ENCODE measurements at regions not wholly inside any gene's neighbourhood (a gene's known extent, or its start where the extent isn't known, plus 50 kb on each side); places are given as distances from the start of the nearest gene placed in this dataset.
"Not testable (repeated sequence)": the region's sequence is repeated elsewhere in the genome, so short reads cannot be mapped to it uniquely, and the experiment has no call there.

DNA sequence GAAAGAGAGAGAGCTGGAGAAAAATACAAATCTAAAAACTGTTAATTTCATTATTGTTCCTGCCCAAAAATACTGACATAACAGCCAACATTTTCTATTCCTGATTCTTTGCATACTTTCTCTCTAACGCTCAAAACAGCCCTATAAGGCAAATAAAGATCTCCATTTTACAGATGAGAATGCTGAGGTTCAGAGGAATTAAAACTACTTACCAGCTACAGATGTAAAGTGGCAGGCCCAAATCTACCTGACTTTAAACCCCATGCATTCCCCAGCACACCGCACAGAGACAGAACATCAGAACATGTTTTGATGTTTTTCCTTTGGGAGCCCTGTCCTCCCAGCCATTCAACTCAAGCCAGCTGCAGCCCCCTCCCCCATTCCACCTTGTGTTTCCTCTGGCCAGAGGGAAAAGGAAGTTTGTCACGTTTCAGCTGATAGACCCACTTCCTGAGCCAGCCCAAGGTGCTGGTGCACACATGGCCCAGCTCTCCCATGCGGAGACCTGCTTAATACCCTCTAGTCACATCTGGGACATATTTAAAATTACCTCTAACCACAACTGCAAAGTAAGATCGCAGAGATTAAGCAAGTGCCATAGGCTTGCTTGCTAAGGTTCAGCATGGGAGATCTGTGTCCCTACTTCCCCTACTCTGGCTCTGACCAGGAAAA, 133.1 kb upstream of the NFIA start:
- no peak for DNase-seq

DNA sequence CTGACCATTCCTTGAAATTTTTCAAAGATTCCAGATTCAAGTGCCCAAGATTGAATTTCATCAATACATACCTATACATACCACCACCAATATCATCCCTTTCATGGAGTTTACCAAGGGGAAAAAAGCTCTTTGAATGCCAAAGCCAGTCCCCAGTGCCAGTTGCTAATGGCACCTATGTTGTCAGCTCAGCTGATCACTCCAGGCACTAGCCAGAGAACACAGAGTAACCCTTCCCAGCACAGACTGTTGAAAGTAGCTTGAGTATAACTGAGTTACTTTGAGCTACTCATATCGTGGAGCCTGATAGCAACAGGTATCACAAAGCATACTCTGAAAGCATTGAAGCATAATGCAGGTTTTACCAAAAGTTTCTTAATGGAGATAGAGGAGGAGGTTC, 133.9 kb upstream of the NFIA start:
- no peak for DNase-seq

DNA sequence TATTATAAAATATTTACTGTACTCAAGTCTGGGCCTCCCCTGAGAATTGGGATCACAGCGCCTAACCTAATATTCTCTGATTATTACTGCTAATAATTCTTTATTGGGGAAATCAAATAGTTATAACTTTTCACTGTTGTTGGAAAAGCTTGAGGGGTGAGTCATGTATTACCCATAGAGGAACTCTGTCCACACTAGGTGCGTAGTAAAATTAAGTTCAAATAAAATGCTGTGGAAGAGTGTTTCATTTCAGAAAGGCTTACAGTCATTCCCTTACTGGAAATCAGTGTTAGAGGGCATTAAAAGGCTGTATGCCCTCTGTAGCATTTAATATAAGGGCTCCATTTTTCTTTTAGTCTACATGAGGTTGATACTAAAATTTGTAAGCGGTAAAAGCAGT, 135.0 kb upstream of the NFIA start:
- DNase-seq = no peak

DNA sequence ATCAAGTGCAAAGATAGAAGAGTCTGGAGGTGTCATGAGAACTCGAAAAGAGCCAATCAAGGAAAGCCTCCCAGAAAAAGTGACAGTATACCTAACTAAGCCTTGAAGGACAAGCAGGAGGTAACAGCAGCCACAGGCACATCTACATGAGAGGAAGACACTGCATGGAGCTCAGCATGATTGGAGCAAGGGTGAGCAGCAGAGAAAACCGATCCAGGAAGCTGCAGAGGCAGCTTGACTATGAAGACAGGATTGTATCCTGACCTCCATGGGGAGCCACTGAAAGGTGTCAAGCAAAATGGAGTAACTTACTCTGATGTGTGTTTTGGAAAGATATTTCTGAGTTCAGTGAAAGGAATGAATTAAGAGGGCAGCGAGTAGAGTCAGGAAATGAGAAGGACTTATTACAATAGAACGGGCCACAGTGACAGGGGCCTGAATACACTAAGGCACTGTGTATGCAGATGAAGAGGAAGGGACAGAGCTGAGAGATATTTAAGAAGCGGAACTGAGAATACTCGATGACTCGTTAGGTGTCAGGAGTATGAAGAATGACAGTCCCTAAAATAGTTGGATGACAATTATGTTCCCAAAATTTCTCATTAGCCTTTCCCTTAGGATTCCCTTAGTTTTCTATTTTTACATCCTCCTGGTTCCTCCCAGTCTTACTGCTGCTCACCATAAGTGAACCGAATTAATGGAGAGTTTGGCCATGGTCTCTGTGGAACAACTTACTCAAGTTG, 139.3 kb upstream of the NFIA start:
- DNase-seq = no peak

DNA sequence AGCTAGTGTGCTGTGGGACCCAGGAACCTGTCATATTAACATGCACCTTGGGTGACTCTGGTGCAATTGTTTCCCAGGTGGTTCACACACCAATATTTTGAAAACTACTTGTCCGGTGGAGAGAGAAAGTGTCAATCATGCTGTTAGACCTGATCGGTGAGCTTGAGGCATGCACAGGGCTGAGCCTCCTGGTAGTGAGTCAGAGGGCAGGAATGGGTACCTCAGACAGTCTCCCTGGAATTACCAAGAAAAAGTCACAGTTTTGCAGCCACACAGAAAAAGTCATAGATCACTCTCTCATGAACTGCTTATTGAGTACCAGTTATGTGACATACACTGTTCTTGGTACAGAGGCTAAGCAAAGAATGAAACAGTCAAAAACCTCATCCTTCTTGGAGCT, 140.1 kb upstream of the NFIA start:
- no peak for DNase-seq

DNA sequence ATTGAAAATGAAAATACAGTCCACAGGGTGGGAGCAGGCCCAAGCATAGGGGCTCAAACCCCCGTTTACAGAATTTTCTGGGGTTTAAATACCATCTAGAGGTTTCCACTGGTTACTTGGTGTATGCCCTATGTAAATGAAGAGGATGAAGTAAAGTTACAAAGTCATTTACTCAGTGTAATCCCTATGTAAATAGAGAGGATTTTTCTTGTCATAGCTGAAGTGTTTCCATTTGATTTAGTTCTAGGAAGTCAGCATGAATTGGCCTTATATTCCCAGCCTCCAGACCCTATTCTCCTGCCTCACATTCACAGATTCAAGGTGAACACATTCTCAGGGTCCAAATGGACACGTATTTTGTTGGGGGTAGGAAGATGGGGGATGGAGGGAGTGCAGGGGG, 141.7 kb upstream of the NFIA start:
- DNase-seq = not testable (repeated sequence)

DNA sequence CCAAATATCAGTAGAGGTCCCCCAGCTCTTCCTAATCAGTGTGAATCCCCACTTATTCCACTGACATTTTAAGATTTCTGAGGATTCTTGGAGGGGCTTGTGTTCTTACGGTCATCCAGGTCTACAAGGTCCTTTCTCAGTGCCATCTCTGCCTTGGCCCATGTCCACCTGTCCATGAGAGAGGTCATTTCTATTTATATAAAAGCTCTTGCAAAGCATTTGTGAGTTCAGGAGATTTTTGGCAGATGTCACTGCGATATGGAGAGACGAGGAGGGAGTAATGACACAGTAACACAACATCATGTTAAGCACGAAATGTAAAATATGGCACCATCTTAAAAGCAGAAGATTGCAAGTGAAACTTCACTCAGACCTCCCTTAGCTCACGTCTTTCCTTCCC, 144.6 kb upstream of the NFIA start:
- no peak for DNase-seq

DNA sequence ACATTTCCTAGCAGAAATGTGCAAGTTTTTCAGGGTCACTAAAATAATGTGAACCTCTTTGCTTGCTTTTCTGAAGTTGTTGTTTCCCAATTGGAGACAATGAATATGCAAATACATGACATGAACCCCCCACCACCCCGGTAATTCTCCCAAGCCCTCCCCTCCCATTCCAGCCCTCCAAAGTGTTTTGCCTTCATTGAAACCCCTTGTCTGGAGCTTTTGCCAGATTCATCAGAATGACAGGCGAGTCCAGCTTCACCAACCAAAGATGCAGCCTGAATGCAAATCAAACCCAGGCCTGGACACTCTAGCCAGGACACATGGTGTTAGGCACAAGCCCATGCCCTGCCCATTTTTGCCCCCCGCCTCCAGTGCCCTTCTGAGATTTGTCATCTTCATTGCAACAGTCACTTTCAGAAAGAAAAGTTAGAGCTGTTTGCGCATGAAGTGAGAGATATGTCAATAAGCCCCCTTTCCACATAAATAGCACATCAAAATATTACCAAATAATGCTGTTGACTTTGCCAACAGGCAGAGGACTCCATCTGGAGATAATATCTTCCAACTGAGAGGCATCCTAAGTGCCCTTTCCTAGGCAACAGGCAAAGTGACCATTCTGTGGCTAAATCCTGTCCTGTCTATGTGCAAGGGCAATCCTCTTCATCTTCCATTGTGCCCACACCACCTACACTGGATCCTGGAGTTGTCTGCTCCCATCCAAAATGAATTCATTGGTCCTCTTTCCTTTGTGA, 145.6 kb upstream of the NFIA start:
- no peak for DNase-seq

DNA sequence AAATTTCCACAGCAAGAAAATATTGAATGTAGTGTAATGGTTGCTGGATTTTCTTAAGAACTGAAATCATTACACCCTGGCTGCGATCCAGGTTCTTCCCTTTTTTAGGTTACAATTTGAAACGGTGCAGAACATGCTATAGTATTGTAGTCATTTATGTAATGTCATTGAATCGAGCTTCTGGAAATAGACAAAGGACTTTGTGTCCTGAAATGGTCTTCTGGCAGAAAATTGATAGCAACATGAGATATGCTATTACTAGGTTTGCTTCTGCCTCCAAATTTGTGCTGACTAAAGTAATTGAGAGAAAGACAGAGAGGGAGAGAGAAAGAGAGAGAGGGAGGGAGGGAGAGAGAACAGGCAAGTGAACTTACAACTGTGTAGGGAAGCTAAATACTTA, 146.2 kb upstream of the NFIA start:
- no peak for DNase-seq

DNA sequence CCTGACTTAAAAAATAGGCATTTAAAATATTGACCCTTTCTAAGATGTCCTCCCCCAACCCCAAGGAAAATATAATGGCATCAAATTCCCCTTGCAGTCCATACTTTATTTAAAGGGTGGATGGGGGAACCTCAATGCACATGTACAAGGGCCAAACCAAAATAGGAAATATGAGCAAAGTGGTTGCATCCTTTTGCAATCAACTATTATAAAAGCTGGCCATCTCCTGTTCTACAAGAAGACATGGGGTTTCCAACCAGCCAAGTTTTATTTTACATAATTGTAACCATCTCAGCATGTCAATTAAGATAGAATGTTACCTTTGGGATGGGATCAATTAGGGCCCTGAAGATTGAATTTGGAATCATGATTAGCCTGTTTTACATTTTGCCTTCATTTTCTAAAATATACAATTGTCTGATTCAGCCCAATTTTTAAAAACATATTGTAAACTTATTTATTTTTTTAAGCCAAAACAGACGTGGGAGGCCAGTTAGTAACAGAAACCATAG, 146.7 kb upstream of the NFIA start:
- no peak for DNase-seq

DNA sequence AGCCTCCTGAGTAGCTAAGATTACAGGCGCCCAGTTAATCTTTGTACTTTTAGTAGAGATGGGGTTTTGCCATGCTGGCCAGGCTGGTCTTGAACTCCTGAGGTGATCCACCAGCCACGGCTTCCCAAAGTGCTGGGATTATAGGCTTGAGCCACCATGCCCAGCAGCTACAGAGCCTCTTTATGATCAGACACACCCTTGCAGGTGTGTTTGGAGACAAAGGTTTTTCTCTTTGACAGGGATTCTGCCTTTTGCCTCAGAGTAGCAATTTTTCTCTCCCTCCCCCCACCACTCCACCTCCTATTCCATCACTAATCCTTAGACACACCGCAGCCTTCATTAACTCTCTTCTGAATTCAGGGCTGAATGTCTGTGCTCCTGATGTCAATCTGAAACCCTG, 152.2 kb upstream of the NFIA start:
- DNase-seq = no peak

DNA sequence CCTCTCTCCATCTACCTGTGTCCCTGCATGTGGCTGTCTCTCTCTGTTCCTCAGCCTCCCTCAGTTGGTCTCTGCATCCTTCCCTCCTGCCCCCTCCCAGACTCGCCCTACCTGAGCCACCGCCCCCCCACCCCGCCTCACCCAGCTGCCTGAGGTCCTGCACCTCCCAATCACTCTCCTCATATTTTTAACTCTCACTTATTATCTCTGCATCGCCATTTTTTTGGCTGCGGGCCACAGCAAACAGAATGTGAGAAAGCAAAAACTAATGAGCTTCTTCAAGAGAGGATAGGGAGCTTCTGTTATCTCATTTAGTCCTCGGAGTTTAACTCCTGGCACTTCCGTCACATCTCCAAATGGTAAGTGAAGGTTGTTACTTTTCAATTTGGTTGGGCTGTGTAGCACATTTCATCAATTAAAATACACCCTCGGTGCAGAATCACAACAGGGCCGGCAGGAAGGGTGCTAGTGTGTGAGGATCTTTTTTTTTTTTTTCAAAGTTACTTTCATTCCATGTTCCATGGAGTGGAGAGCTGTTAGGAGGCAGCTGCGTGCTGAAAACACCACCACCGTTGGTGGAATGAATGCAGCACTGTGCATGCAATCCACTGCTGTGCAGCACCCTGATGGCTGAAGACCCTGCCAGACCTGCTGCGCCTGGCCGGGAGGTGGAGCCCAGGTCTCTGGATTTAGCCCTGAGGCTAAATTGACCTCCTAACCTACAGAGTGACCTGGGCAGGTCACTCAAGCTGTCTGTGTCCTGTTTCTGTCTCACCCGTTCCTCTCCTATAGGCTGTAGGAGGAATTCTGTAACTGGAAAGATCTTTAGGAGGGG, 157.2 kb upstream of the NFIA start:
- no peak for DNase-seq

DNA sequence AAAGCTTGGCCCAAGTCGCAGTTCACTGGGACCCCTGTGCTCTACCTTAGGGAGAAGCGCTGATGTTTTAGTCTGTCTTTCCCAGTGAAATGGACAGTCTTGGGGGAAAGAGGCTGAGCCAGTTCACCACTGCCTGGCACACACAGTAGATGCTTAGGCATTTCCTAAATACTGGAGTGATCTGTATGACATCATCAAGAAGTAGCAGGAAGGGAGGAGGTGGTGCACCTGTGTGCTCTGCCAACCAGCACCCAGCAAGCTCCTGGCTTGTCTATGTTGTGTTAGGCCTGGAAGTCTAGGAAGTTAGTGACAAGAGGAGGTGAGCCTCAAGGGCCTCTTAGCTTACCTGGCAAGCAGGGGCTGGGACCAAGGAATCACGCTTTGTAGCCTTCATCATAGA, 158.2 kb upstream of the NFIA start:
- DNase-seq = no peak

DNA sequence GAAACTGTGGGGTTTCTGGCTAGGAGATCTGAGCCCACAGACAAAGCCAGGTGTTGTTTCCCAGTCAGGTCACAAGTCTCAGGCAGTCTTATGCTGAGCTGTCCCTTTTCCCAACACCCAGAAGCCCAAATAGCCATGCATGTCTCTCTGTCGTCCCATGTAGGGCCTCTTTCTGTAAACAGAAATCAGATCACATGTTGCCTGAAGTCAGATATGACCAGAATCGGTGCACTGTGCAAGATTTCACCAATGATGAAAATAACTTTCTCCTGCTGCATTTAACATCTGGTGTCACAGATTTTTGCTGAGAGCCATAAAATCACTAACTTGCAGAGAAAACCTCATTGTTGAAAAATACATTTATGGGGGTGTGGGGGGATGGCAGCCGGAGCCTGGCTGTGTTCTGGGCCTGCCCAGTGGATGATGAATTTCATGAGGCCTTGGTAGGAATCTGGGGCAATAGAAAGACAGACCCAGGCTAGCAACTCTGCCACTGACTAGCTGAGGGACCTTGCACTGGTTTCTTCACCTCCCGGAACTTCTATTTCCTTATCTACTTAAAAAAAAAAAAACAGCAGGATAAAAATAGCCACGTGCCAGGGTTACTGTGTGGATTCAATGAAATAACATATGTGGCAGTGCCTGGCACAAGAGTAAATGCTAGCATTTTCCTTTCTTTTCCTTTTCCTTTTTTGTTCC, 158.8 kb upstream of the NFIA start:
- no peak for DNase-seq

DNA sequence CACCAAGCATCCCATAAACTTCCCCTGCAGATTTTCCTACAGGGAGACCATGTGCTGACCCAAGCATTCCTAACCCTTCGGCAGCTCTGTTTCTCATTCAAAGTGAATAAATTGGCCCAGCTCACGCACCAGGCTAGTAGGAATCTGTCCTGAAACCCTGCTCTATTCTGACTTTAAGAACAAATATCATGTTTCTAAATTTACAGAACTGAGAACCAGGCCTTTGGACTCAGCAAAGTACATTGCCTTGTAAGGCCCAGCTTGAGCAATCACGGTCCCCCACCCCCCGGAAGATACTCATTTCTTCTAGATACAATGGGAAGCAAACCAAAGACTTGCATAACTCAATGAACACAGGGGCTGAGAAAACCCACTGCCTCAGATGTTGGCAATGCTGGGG, 160.1 kb upstream of the NFIA start:
- DNase-seq = no peak

DNA sequence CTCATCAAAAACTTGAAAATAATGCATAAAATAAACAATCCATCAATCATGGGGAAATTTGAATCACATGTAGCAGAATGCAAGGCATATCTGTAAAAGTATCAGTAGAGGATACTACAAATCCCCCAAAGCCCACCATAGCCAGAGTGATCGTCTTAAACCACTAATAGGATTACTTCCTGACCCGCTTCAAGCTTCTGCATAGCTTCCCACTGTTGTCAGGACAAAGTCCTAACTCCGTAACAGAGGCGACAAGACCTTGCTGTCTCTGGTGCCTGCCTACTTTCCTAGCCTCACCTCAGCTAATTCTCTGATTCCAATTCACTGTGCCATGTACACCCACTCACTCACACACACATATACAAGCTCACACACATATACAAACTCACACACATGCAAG, 161.2 kb upstream of the NFIA start:
- DNase-seq = no peak

DNA sequence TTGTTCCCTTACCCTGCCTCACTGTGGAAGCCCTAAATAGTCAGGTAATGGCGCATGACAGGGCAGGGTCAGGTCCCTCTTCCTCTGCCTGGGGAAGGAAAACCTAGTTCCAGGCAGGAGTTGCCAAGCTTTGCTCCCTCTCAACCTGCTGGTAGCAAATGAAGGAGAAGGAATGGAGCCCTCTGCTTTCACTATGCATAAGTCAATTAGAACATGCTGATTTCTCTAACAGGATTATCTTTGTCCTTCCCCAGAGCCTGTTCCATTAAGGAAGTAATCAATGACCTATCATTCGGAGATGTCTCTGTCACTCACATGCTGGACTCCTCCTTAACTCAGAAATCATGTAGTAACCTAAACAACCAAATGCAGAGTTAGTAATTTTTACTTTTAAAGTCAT, 161.8 kb upstream of the NFIA start:
- DNase-seq = no peak

DNA sequence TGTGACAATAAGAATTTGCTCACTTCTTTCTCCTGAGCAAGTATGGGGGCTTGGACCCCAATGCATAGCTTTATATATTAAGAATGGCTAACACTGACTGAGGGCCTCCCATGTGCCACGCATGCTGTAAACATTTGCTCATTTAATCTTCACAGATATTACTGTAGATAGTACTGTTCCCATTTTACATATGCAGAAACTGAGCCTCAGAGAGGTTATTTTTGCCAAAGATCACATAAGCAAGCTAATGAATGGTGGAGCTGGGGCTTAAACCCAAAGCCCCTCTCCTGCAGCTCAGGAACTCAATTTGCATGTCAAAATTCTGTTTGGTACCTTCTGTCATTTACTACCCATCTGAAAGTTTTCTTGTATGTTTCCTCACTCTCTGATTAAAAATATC, 163.5 kb upstream of the NFIA start:
- DNase-seq = no peak

DNA sequence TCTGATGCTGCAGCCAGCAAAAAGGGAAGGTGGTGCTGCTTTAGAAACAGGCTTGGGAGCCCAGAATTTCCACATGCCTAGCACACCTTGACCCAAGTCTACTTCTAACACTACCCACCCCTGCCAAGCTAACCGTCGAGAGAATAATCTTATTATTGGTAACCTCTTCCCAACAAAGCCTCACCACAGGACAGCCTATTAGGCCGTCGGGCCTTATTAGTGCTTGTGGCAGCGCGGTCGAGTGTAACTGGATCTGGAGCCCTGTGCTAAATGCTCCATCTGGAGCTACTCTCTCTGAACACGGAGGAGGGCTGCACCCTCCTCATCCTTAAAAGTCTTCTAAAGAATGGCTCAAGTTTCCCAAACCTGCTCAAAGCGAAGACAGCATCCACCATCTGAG, 165.5 kb upstream of the NFIA start:
- no peak for DNase-seq

DNA sequence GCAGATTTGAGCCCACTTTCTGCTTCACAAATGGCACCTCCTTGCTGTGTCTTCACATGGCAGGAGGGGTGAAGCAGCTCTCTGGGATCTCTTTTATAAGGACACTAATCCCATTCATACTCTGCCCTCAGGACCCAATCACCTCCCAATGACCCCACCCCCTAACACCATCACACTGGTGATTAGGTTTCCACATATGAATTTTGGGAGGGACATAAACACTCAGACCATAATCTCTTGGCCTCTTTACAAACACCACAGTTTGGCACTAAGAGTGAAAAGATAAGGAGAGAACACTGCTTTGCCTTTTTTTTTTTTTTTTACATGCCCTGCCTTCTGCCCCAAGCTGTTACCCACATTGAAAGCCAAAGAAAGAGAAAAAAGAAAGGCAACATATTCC, 166.2 kb upstream of the NFIA start:
- no peak for DNase-seq

DNA sequence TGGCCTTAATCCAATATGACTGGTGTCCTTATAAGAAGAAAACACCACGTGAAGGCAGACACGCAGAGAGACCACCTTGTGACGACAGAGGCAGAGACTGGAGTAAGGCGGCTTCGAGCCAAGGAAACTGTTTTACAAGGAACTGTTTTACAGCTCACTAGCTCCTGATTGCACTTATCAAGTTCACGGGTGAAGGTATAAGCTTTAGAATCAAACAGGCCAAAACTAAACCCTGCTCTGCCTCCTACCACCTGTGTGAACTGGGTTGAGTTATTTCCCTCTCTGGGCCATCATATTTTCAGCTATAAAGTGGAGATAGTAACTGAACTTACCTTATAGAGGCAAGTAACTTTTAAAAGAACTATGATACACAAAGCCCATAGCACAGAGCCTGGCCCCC, 166.9 kb upstream of the NFIA start:
- DNase-seq = no peak

DNA sequence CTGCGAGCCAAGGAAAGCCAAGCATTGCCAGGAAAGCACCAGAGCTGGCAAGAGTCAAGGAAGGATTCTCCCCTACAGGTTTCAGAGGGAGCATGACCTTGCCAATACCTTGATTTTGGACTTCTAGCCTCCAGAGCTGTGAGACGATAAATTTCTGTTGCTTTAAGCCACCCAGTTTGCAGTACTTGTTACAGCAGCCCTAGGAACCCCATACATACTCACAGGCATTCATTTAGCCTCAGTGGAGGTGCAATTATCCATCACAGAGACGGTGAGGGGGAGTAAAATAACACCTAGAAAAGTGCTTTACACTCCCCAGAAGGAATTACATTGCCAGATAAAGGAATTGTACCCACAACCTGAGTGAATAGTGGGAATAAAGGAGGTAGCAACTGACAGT, 167.4 kb upstream of the NFIA start:
- no peak for DNase-seq

DNA sequence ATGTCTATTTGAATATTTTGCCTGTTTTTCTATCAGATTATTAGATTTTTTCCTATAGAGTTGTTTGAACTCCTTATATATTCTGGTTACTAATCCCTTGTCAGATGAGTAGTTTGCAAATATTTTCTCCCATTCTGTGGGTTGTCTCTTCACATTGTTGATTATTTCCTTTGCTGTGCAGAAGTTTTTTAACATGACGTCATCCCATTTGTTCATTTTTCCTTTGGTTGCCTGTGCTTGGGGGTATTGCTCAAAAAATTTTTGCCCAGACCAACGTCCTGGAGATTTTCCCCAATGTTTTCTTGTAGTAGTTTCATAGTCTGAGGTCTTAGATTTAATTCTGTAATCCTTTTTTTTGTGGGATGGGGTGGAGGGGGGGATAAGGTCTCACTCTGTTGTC, 168.7 kb upstream of the NFIA start:
- not testable (repeated sequence) for DNase-seq
